ENCODE measurements at regions not wholly inside any gene's neighbourhood (a gene's known extent, or its start where the extent isn't known, plus 50 kb on each side); places are given as distances from the start of the nearest gene placed in this dataset.

- no peak for DNase-seq (ENCODE audit: low read depth)
- TF ChIP-seq CTCF (IDR thresholded peaks at IDR 0.05; ENCODE audit: insufficient read depth, low read length): no peak
Measured at GRCh38 chrX:99033226-99033901, 1376.7 kb downstream of the PCDH19 start.

GRCh38 chrX:99010957-99011356 lies 1399.1 kb downstream of the PCDH19 start:
- DNase-seq (ENCODE audit: low read depth): no peak
- H3K4me3 ChIP-seq (ENCODE audit: low read depth, low read length): no peak overlapping the region
- TF ChIP-seq CTCF (IDR thresholded peaks at IDR 0.05; ENCODE audit: insufficient read depth, low read length): no peak

More at GRCh38 chrX:99033226-99033901, 1376.7 kb downstream of the PCDH19 start:
- H3K4me3 ChIP-seq (ENCODE audit: low read depth, low read length): no peak overlapping the region

DNA sequence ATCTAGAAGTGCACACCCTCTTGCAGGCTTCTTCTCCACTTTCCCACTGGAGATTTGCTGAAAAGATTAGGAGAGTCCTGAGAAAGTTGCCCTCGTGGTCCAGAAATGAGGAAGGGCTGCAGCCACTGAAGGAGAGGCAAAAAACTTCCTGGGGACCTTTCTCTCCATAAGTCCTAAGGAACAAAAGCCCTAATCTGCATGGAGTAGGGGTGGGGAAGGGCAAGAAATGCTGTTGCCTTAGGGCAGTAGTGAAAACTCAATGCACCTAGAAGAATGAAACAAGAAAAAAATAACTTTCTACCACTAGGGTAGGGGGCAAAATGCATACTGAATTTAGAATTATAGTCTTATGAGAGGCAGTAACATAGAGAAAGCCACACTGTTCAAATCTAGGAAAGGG lies 1408.8 kb downstream of the PCDH19 start:
- no peak for DNase-seq (ENCODE audit: low read depth)
- no peak overlapping the region for H3K4me3 ChIP-seq (ENCODE audit: low read depth, low read length)
- TF ChIP-seq CTCF (IDR thresholded peaks at IDR 0.05; ENCODE audit: insufficient read depth, low read length): no peak

DNA sequence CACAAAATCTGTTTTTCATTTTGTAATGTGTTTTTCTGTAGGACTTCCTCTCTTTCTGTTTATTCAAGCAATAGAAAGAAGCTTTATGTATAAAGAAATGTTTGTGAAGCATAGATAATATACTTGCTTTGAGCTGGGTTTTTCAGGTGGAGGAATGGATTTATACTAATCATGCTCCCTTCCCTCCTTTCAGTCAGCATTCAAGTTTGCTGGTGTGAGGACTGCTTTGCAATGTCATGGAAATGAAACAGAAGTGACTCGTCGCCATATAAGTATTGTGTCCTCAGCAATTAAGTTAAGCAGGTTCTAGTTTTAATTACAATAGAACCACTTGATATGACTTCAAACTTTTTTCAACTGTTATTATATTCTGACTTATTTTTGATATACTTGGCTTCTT lies 1447.1 kb downstream of the PCDH19 start:
- no peak overlapping the region for H3K4me3 ChIP-seq (ENCODE audit: low read depth, low read length)
- no peak for TF ChIP-seq CTCF (IDR thresholded peaks at IDR 0.05; ENCODE audit: insufficient read depth, low read length)
- DNase-seq (ENCODE audit: low read depth): no peak

DNA sequence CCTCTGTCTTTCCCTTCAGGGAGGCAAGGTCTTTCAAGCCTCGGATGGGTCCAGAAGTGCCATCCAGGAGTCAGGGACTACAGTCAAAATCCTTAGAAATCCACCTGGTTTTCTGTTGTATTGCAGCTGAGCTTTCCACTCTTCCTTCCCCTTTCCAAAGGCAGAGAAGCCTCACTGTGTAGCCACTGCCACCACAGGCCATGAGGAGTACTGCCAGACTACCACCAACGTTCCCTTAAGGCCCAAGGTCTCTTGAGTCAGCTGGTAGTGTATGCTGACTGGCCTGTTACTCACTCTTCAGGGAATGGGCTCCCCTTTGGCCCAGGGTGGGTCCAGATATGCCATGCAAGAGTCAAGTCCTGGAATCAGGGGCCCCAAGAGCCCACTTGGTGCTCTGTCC lies 1454.1 kb downstream of the PCDH19 start:
- no peak overlapping the region for H3K4me3 ChIP-seq (ENCODE audit: low read depth, low read length)
- TF ChIP-seq CTCF (IDR thresholded peaks at IDR 0.05; ENCODE audit: insufficient read depth, low read length): no peak
- DNase-seq (ENCODE audit: low read depth): no peak

DNA sequence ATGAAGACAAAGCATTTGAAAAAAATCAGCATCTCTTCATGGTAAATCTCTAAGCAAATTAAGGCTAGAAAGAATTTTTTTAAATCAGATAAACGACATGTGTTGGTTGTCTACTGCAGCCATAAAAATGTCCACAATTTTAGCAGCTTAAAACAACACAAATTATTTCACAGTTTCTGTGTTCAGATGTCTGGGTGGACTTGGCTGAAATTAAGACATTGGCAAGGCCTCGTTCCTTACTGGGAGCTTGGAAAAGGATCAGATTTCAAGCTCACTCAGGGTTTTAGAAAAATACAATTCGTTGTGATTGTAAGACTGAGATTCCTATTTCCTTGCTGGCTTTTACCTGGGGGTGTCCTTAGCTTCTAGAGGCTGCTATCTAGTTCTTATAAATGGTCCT lies 1470.6 kb downstream of the PCDH19 start:
- H3K4me3 ChIP-seq (ENCODE audit: low read depth, low read length): no peak overlapping the region
- TF ChIP-seq CTCF (IDR thresholded peaks at IDR 0.05; ENCODE audit: insufficient read depth, low read length): no peak
- DNase-seq (ENCODE audit: low read depth): no peak

- no peak for DNase-seq (ENCODE audit: low read depth)
- no peak overlapping the region for H3K4me3 ChIP-seq (ENCODE audit: low read depth, low read length)
- no peak for TF ChIP-seq CTCF (IDR thresholded peaks at IDR 0.05; ENCODE audit: insufficient read depth, low read length)
Measured at GRCh38 chrX:98931216-98931615, 1478.9 kb downstream of the PCDH19 start.
